ENCODE measurements at regions not wholly inside any gene's neighbourhood (a gene's known extent, or its start where the extent isn't known, plus 50 kb on each side); places are given as distances from the start of the nearest gene placed in this dataset.

DNA sequence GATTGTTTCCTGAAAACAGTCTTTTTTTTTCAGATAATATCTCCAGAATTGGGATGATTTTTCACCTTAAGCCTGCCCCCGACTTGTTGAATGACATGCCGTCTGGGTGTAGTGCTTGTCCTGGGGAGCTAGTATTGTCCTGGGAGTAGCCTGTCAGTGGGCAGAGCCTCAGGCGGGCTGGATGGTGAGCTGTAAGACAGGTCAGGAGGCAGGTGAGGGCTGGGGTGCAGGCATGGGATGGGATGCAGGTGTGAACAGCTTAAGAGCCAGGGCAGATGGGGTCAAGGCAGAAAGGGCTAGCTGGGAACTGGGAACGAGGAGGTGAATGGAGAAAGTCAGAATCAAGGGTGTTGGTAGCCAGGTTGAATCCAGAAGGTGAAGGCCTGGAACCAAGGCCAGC is 200.2 kb downstream of the CSNK2A3 start:
- TF ChIP-seq, protein P1, sequence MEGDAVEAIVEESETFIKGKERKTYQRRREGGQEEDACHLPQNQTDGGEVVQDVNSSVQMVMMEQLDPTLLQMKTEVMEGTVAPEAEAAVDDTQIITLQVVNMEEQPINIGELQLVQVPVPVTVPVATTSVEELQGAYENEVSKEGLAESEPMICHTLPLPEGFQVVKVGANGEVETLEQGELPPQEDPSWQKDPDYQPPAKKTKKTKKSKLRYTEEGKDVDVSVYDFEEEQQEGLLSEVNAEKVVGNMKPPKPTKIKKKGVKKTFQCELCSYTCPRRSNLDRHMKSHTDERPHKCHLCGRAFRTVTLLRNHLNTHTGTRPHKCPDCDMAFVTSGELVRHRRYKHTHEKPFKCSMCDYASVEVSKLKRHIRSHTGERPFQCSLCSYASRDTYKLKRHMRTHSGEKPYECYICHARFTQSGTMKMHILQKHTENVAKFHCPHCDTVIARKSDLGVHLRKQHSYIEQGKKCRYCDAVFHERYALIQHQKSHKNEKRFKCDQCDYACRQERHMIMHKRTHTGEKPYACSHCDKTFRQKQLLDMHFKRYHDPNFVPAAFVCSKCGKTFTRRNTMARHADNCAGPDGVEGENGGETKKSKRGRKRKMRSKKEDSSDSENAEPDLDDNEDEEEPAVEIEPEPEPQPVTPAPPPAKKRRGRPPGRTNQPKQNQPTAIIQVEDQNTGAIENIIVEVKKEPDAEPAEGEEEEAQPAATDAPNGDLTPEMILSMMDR (IDR thresholded peaks at IDR 0.05), result no peak
- no peak for TF ChIP-seq EZH2phosphoT487 (IDR thresholded peaks at IDR 0.05)
